ENCODE measurements at regions not wholly inside any gene's neighbourhood (a gene's known extent, or its start where the extent isn't known, plus 50 kb on each side); places are given as distances from the start of the nearest gene placed in this dataset.
A peak's percentile ranks its signal among the peaks of the same experiment; 100 is the strongest.
"Not testable (repeated sequence)": the region's sequence is repeated elsewhere in the genome, so short reads cannot be mapped to it uniquely, and the experiment has no call there.

GRCh38 chrX:9271789-9272525 is 192.9 kb upstream of the TBL1X start:
- DNase-seq (ENCODE audit: low read depth) = no peak

DNA sequence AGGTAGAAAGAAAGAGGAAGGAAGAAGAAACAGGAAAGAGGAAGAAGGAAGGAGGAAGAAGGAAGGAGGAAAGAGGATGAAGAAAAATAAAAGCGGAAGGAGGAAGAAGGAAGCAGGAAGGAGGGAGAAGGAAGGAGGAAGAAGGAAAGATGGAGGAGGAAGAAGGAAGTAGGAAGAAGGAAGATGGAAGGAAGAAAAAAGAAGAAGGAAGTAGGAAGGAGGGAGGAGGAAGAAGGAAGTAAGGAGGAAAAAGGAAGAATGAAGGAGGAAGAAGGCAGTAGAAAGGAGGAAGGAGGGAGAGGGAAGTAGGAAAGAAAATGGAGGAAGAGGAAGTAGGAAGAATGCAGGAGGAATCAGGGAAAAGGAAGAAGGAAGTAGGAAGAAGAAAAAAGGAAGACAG is 191.1 kb upstream of the TBL1X start:
- no peak for DNase-seq (ENCODE audit: low read depth)

DNA sequence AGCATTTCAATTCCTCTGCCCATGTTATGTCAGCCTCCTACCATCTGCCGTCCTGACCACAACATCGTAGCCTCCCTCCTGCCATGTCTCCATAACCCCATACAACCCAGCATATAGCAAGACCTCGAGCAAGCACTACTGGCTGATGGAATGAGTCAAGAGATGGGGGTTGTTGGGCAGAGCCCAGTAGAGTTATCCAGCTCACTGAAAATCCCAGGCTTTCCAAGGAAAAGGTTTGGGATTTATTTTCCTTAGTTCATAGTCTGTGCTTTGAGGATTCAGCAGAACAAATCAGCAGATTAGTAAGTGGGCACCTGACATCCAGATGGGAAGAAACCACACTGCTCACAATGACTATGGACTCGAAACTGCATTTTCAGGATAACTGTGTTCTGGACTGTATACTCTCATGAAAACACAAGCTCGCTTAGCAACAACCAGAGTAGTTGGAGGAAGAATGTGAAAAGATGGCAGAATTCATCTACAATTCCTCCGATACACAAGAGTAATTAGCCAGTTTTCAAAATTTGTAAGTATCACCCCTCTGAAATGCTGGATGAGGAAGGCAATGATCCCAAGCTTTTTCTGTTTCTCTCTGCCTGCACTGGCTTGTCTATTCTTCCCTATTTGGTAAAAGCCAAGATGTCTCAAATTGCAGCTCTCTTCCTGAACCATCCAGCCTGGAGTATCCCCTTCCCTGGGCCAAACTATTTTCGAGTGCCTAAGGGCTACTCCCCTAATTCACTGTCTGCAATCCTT is 186.2 kb upstream of the TBL1X start:
- no peak for DNase-seq (ENCODE audit: low read depth)

GRCh38 chrX:9279234-9279544 is 185.7 kb upstream of the TBL1X start:
- no peak for DNase-seq (ENCODE audit: low read depth)

DNA sequence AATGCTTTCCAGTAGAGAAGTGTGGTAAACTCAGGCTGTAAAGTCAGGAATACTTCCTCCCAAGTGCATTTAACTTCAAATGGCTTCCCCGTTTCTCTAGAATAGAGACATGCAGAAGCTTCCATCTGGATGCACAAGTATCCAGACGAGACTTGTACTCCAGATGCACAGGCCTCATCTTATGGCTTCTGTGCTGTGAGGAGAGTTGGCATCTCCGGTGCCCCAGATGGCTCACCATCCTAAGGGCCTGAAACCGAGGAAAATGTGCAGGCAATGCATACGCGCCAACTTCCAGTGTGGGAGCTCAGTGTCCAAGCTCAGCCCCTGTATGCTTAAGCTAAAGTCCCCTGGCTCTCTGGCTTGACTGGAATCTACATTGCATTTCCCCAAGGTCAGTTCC is 184.0 kb upstream of the TBL1X start:
- no peak for DNase-seq (ENCODE audit: low read depth)

DNA sequence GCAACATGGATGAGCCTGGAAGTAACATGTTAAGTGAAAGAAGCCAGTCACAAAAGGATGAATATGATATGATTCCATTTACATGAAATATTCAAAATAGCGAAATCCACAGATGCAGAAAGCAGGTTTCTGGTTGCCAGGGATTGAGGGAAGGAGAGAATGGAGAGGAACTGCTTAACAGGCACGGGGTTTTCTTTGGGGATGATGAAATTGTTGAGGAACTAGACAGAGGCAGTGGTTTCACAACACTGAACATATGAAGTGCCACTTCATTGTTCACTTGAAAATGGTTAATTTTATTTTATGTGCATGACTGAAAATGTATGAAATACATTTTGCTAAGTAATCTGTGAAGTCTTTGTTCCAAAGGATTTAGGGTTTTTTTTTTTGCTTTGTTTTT is 182.5 kb upstream of the TBL1X start:
- DNase-seq (ENCODE audit: low read depth) = no peak

DNA sequence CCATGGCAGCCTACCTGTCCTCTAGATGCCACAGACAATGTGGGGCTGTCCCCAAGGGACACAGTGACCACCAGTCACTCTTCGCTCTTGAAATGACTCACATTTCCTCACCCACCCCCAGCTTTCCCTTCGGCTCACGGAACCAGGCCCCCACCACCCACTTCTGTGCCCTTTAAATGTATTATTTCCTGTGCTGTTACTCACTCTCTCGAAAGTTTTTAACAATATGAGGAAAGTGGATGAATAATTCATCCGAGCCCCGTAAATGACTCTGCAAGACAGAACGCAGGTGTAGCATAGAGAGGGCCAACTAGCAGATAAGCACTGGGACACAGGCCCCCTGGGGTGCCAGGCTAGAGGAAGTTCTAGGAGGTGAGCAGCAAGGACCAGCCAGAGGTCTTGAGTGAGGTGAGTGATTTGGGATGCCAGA is 179.5 kb upstream of the TBL1X start:
- no peak for DNase-seq (ENCODE audit: low read depth)

DNA sequence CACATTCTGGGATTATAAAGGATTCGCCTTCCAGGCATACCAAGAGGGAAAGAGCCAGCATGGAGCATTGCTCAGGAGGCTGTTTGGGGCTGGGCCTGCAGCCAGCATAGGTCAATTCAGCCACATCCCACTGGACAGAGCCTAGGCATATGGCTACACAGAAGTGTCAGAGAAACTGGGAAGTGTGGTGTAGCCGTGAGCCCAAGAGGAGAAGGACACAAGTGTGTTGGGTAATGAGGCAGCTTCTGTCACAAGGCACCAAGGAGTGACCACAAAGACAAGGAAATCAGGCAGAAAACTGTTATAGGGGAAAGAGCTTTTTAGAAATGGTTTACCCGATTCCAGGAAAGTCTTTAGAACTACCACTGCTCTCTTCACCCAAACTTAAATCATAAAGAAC is 178.6 kb upstream of the TBL1X start:
- no peak for DNase-seq (ENCODE audit: low read depth)

GRCh38 chrX:9291629-9292028 is 173.2 kb upstream of the TBL1X start:
- DNase-seq (ENCODE audit: low read depth) = no peak

- no peak for DNase-seq (ENCODE audit: low read depth)
These were observed 171.8 kb upstream of the TBL1X start for GRCh38 chrX:9293051-9293496.

- no peak for DNase-seq (ENCODE audit: low read depth)
These were observed 171.0 kb upstream of the TBL1X start for GRCh38 chrX:9293903-9294302.

DNA sequence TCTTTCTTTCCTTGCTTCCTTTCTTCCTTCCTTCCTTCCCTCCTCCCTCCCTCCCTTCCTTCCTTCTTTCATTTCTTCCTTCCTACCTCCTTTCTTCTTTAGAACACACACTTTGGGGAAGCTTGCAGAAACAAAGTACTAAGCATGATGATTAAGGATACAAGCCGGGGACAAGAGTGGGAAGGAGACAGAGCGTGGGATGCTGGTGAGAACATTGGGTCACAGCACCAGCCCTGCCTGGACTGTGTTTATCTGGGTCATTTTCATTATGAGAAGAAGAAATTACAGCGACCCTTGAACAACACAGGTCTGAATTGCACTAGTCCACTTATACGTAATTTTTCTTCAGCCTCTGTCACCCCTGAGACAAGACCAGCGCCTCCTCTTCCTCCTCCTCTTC is 169.3 kb upstream of the TBL1X start:
- no peak for DNase-seq (ENCODE audit: low read depth)

GRCh38 chrX:9298221-9298620 is 166.6 kb upstream of the TBL1X start:
- no peak for DNase-seq (ENCODE audit: low read depth)

DNA sequence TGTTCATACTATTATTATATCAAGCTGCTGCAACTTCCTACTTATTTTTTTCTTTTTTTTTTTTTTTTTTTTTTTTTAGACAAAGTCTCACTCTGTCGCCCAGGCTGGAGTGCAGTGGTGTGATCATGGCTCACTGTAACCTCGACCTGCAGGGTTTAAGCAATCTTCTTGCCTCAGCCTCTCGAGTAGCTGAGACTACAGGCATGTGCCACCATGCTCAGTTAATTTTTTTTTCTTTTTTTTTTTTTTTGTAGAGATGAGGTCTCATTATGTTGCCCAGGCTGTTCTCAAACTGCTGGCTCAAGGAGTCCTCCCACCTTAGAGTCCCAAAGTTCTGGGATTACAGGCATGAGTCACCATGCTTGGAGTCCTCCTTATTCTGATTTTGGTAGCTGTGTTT is 165.2 kb upstream of the TBL1X start:
- DNase-seq (ENCODE audit: low read depth) = not testable (repeated sequence)

DNA sequence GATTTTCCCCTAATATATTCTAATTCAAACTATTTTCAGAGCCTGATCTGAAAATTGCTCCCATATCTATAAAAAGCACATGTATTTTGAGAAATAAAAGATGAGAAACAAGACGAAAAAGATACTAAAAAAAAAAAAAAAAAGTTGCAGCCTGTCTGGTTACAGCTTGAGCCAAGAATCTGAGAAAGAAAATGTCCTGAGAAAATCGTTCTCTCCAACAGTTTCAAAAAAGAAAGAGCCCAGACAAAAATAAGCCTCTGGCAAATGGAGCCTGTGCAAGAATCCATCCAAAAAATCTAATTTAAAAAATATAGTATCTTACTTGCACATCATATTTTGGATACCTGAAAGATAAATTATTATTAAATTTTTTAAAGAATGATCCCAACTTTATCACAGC is 163.0 kb upstream of the TBL1X start:
- no peak for DNase-seq (ENCODE audit: low read depth)

DNA sequence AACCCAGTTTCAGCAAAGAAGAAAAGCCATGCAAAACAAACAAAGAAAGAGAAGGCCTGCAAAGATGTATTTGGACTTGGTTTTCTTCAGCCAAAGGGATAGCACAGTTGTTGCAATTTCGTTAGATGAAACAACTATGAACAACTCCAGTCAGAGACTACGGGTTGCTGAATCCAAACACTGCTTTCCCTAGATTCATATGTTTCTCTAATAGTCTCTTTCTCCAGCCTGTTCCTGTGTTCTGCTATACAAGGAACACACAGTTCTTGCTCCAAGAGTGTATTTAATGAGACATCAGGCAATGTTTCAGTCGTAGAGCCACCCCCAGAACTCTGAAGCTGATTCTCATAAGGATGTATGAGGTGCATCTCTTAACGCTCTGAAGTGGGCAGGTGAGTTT is 162.5 kb upstream of the TBL1X start:
- no peak for DNase-seq (ENCODE audit: low read depth)

- DNase-seq (ENCODE audit: low read depth) = no peak
These were observed 156.4 kb upstream of the TBL1X start for GRCh38 chrX:9308426-9308825.

DNA sequence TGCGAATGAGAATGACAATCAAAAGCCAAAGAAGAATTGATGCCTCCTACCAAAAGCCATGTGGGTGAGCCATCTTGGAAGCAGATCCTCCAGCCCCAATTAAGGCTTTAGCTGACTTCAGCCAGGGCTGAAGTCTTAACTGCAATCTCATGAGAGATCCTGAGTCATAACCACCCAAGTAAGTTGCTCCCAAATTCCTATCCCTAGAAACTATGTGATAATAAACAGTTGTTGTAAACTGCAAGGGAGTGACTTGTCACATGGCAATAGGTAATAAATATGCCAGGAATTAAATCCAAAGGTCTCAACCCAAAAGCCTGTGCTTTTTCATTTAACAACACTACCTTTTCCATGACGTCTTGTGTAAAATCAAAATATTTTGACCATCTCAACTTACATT is 154.2 kb upstream of the TBL1X start:
- no peak for DNase-seq (ENCODE audit: low read depth)

DNA sequence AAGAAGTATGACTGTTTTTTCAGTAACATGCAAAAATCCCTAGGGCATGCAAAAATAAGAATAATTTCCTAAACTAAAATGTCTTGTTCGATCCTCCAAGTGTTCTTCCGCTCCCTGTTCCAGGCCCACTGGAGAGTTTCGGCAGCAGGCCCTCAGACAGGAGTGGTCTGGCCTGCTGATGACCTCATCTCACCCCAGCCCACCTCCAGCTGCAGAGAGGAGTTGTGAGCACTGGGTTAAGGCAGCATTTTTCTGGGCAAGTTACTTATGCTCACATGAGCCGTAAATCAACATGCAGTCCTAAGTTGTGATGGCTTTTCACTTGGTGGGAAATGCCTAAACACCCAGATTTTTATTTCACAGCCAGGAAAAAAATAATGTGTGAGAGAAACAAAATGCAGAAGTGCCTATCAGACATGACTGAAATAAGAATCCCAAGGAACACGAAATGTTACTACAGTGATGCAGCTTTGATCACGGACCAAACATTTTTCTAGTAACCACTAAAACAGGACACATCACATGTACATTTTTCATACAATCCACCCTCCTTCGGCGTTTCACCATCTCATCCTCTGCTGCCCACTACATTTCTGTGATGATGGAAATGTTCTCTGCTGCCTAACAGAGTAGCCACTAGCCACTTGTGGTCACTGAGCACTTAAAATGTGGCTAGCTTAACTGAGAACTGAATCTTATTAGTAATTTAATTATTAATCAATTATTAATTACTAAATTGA is 153.3 kb upstream of the TBL1X start:
- no peak for DNase-seq (ENCODE audit: low read depth)

GRCh38 chrX:9312922-9313867 is 151.7 kb upstream of the TBL1X start:
- peak; percentile 20 for DNase-seq (ENCODE audit: low read depth)

GRCh38 chrX:9315086-9315485 is 149.8 kb upstream of the TBL1X start:
- no peak for DNase-seq (ENCODE audit: low read depth)

DNA sequence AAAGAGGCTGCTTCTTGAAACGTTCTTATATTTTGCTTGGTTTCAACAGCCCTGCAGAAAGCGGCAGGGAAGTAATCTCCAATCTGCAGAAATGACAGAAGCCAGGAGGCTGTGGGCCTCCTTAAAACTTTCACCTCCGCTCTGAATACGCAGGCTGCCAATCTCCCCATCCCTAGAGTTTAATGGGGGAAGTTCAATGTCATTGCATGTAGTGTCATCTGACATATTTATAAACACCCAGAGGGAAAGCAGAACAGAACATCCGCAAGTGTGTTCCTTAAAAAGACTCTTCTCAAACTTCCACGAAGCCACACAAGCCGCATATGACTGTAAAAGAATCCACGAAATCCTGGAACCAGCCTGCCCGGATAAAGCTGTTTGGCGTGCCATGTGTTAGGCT is 148.8 kb upstream of the TBL1X start:
- no peak for DNase-seq (ENCODE audit: low read depth)
